ENCODE measurements at regions not wholly inside any gene's neighbourhood (a gene's known extent, or its start where the extent isn't known, plus 50 kb on each side); places are given as distances from the start of the nearest gene placed in this dataset.

GRCh38 chr6:104591573-104592334 lies 268.0 kb downstream of the HACE1 start:
- TF ChIP-seq CTCF (IDR thresholded peaks at IDR 0.05; ENCODE audit: low read depth, low read length) (no peak), EZH2phosphoT487 (IDR thresholded peaks at IDR 0.05; ENCODE audit: low read depth) (no peak)
